Gastroesophageal sphincter (tissue), 4 donors: ENCODE measurements at regions not wholly inside any gene's neighbourhood (a gene's known extent, or its start where the extent isn't known, plus 50 kb on each side); places are given as distances from the start of the nearest gene placed in this dataset.

ENCODE experiments used
- ATAC-seq: fragments of 150-250 bp; one replicate; pipeline ENCODE4 v1.9.1; 2016; ENCODE audit warnings: mild to moderate bottlenecking, moderate library complexity
- H3K27ac ChIP-seq, 4 donors: fragments of 200-600 bp; sonication (generic) in 3 of 4; 1 replicate in 3 of 4; 2 replicates in 1 of 4; pipeline ENCODE4 v1.5.1; 2016 to 2019
- H3K27me3 ChIP-seq: fragments of 200-600 bp; sonication (generic); one replicate; pipeline ENCODE4 v1.5.1; 2019
- H3K36me3 ChIP-seq, 2 donors: fragments of 200-600 bp; sonication (generic); one replicate each; pipeline ENCODE4 v1.5.1; 2019; ENCODE audit warnings: control low read depth in 1 of 2
- H3K4me1 ChIP-seq, 3 donors: fragments of 200-600 bp; sonication (generic); 1 replicate in 2 of 3; 2 replicates in 1 of 3; pipeline ENCODE4 v1.5.1; 2016 to 2019; ENCODE audit warnings: control low read depth in 2 of 3
- H3K4me3 ChIP-seq, 2 donors: fragments of 200-600 bp; sonication (generic); one replicate each; pipeline ENCODE4 v1.5.1; 2019; ENCODE audit warnings: mild to moderate bottlenecking in 1 of 2, moderate library complexity in 1 of 2
- H3K9me3 ChIP-seq, 3 donors: fragments of 200-600 bp; sonication (generic); one replicate each; pipeline ENCODE4 v1.5.1; 2017 to 2019; ENCODE audit warnings: control low read depth in 2 of 3
- CTCF ChIP-seq, 4 experiments: fragments of 200-600 bp in 2 of 4; fragments of 450-650 bp in 2 of 4; sonication (generic) in 1 of 4; IDR thresholded peaks; one replicate each; pipeline ENCODE4 v1.5.1; 2017 to 2019; ENCODE audit warnings: antibody characterized with exemption in 4 of 4, mild to moderate bottlenecking in 2 of 4, moderate library complexity in 2 of 4
- EP300 ChIP-seq: sonication (generic); formaldehyde crosslinking; IDR thresholded peaks from one replicate; pipeline ENCODE4 v1.6.1; 2017; ENCODE audit warnings: antibody characterized with exemption, mild to moderate bottlenecking
- POLR2A ChIP-seq, 2 donors: fragments of 450-650 bp; IDR thresholded peaks; one replicate each; pipeline ENCODE4 v1.6.1; 2017; ENCODE audit warnings: antibody characterized with exemption in 2 of 2, mild to moderate bottlenecking in 2 of 2, moderate library complexity in 1 of 2
- POLR2AphosphoS5 ChIP-seq: sonication (generic); formaldehyde crosslinking; IDR thresholded peaks from one replicate; pipeline ENCODE4 v1.6.1; 2017; ENCODE audit warnings: antibody characterized with exemption
- WGBS, 2 donors: methylation state at CpG; one replicate each; pipeline ENCODE4 v1.1.5; 2018; ENCODE audit warnings: low coverage in 1 of 2; 5-methylcytosine and 5-hydroxymethylcytosine counted together

GRCh38 chr18:60534538-60534937, 162.0 kb upstream of the MC4R start:
- Histone ChIP-seq H3K9me3 (no peaks in the 10 kb centered on the region), H3K4me1 (no peaks in the 10 kb centered on the region), H3K36me3 (no peaks in the 10 kb centered on the region), H3K27me3 (no peaks in the 10 kb centered on the region), H3K27ac (no peak overlapping the region), H3K4me3 (no peak overlapping the region)
- WGBS, 2 donors, result 57 to 75% methylated on average over 1 of the region's 1 CpG
- no peak for ATAC-seq
- TF ChIP-seq POLR2AphosphoS5, result no peak
- TF ChIP-seq POLR2A (IDR thresholded peaks at IDR 0.05), result no peak
- TF ChIP-seq CTCF (IDR thresholded peaks at IDR 0.05), result no peak

GRCh38 chr18:60537074-60537473, 164.5 kb upstream of the MC4R start:
- no peaks in the 10 kb centered on the region for H3K4me1 ChIP-seq
- no peak overlapping the region for H3K27ac ChIP-seq
- TF ChIP-seq POLR2AphosphoS5 (no peak), CTCF (IDR thresholded peaks at IDR 0.05) (no peak), POLR2A (IDR thresholded peaks at IDR 0.05) (no peak), EP300 (no peak)
- H3K27me3 ChIP-seq, result no peaks in the 10 kb centered on the region
- WGBS, 2 donors, result 17 to 47% methylated on average over 1 of the region's 1 CpG
- H3K9me3 ChIP-seq, result no peaks in the 10 kb centered on the region
- H3K4me3 ChIP-seq, result no peak overlapping the region
- H3K36me3 ChIP-seq, result no peaks in the 10 kb centered on the region
- no peak for ATAC-seq

GRCh38 chr18:60538891-60539290, 166.3 kb upstream of the MC4R start:
- H3K4me1 ChIP-seq, result no peaks in the 10 kb centered on the region
- H3K4me3 ChIP-seq, result no peak overlapping the region
- H3K36me3 ChIP-seq, result no peaks in the 10 kb centered on the region
- no peak for ATAC-seq
- no peaks in the 10 kb centered on the region for H3K27me3 ChIP-seq
- no peak overlapping the region for H3K27ac ChIP-seq
- no peaks in the 10 kb centered on the region for H3K9me3 ChIP-seq
- no peak for TF ChIP-seq EP300
- no peak for TF ChIP-seq POLR2A (IDR thresholded peaks at IDR 0.05)
- no peak for TF ChIP-seq POLR2AphosphoS5
- 59 to 74% methylated on average over 2 of the region's 2 CpGs for WGBS, 2 donors

DNA sequence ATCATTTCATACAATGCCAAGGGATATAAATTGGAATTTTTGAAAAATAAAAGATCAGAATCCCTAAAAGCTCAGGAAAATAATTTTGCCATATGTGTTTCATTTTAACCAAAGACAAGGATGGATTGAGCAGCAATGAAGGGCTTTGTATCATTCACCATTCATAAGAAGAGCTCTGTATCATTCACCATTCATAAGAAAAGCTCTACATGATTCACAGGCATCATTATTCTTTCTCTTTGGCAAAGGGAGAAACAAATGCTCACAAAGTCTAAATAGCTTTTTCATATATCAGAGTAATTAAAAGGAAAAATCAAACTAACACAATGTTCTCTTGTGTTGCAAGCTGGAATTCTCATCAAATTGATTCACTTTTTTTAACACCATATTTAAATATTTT, 169.1 kb upstream of the MC4R start:
- no peak for ATAC-seq
- no peak for TF ChIP-seq CTCF (IDR thresholded peaks at IDR 0.05)
- TF ChIP-seq POLR2A (IDR thresholded peaks at IDR 0.05), result no peak
- no peak for TF ChIP-seq POLR2AphosphoS5
- TF ChIP-seq EP300, result no peak
- no peak overlapping the region for H3K4me3 ChIP-seq
- no peaks in the 10 kb centered on the region for H3K4me1 ChIP-seq
- H3K27ac ChIP-seq, result no peak overlapping the region
- H3K9me3 ChIP-seq, result no peaks in the 10 kb centered on the region
- H3K27me3 ChIP-seq, result no peaks in the 10 kb centered on the region
- no peaks in the 10 kb centered on the region for H3K36me3 ChIP-seq

GRCh38 chr18:60543646-60544045, 171.1 kb upstream of the MC4R start:
- TF ChIP-seq CTCF (IDR thresholded peaks at IDR 0.05) (no peak), EP300 (no peak), POLR2AphosphoS5 (no peak), POLR2A (IDR thresholded peaks at IDR 0.05) (no peak)
- no peaks in the 10 kb centered on the region for H3K4me1 ChIP-seq
- no peaks in the 10 kb centered on the region for H3K27me3 ChIP-seq
- WGBS, 2 donors, result 88 to 91% methylated on average over 2 of the region's 2 CpGs
- no peaks in the 10 kb centered on the region for H3K9me3 ChIP-seq
- no peak overlapping the region for H3K27ac ChIP-seq
- ATAC-seq, result no peak
- H3K4me3 ChIP-seq, result no peak overlapping the region
- no peaks in the 10 kb centered on the region for H3K36me3 ChIP-seq
